ENCODE measurements at regions not wholly inside any gene's neighbourhood (a gene's known extent, or its start where the extent isn't known, plus 50 kb on each side); places are given as distances from the start of the nearest gene placed in this dataset.

GRCh38 chr1:221023482-221023881 is 144.2 kb downstream of the HLX start:
- TF ChIP-seq EZH2 (IDR thresholded peaks at IDR 0.05; ENCODE audit: insufficient read depth, low read length) (no peak), CTCF (IDR thresholded peaks at IDR 0.05; ENCODE audit: insufficient read depth, low read depth, low read length) (no peak)

All from astrocyte (in vitro differentiated cells and primary cell).